Lower leg skin (tissue), 3 donors: ENCODE measurements at regions not wholly inside any gene's neighbourhood (a gene's known extent, or its start where the extent isn't known, plus 50 kb on each side); places are given as distances from the start of the nearest gene placed in this dataset.

Experiments
- POLR2A ChIP-seq, 2 donors: fragments of 450-650 bp; IDR thresholded peaks; one replicate each; pipeline ENCODE4 v1.6.1; 2016 to 2017; ENCODE audit warnings: antibody characterized with exemption in 2 of 2, mild to moderate bottlenecking in 1 of 2, moderate library complexity in 1 of 2
- TF ChIP-seq, protein P1 (sequence below), 3 donors: fragments of 450-650 bp; IDR thresholded peaks; one replicate each; pipeline ENCODE4 v1.5.1; 2016; ENCODE audit warnings: antibody characterized with exemption in 3 of 3, mild to moderate bottlenecking in 3 of 3, moderate library complexity in 2 of 3

DNA sequence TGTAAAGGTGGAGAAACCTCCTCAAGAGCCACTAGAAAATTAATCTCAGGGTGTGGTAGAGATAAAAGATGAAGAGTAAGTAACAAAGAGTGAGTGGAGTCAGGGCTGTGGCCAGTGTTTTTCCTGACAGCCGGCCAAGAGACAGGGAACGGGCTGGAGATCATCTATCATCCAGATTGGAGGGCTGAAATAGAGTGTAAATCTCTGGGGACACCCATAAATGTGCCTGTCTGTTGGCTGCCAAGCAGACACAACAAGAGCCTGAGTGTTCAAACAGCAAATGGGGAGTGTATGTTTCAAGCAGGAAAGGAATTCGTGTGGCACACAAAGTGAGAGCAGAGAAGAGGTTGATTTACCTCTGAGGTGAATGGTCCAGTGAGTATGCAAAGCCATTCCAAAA is 326.4 kb upstream of the KHDRBS2 start:
- no peak for TF ChIP-seq POLR2A (IDR thresholded peaks at IDR 0.05)
- TF ChIP-seq, protein P1, sequence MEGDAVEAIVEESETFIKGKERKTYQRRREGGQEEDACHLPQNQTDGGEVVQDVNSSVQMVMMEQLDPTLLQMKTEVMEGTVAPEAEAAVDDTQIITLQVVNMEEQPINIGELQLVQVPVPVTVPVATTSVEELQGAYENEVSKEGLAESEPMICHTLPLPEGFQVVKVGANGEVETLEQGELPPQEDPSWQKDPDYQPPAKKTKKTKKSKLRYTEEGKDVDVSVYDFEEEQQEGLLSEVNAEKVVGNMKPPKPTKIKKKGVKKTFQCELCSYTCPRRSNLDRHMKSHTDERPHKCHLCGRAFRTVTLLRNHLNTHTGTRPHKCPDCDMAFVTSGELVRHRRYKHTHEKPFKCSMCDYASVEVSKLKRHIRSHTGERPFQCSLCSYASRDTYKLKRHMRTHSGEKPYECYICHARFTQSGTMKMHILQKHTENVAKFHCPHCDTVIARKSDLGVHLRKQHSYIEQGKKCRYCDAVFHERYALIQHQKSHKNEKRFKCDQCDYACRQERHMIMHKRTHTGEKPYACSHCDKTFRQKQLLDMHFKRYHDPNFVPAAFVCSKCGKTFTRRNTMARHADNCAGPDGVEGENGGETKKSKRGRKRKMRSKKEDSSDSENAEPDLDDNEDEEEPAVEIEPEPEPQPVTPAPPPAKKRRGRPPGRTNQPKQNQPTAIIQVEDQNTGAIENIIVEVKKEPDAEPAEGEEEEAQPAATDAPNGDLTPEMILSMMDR (IDR thresholded peaks at IDR 0.05), result no peak
